H1 (cell line): ENCODE measurements at regions not wholly inside any gene's neighbourhood (a gene's known extent, or its start where the extent isn't known, plus 50 kb on each side); places are given as distances from the start of the nearest gene placed in this dataset.
"Not testable (repeated sequence)": the region's sequence is repeated elsewhere in the genome, so short reads cannot be mapped to it uniquely, and the experiment has no call there.

Source experiments
- CTCF ChIA-PET: fragments of 300-600 bp; sonication (Branson Sonifier 250); formaldehyde crosslinking; loops from one replicate; lab custom pipeline; 2021; ENCODE audit not compliant: partially characterized antibody; lab: Charles Lee
- POLR2A ChIA-PET: fragments of 300-600 bp; sonication (Branson Sonifier 250); formaldehyde crosslinking; loops from one replicate; lab custom pipeline; 2021; ENCODE audit warnings: inconsistent platforms; ENCODE audit not compliant: partially characterized antibody; lab: Charles Lee
- DNase-seq, 2 experiments: peaks; one replicate each; pipeline versions ENCODE4 v3.0.0 to v3.0.0-alpha.2; 2010 to 2022; ENCODE audit warnings: low spot score in 2 of 2, low read depth in 1 of 2, mixed read lengths in 1 of 2
- FAIRE-seq: peaks from 2 replicates; lab custom pipeline; 2011; peaks lifted over from hg19 to GRCh38; lab: Jason Lieb, UNC
- H2AFZ ChIP-seq: 2 replicates; pipeline ENCODE4 v1.8.1; 2012; ENCODE audit warnings: low read length, inconsistent platforms
- H2AK5ac ChIP-seq: 2 replicates; pipeline ENCODE4 v1.6.1; 2013; ENCODE audit warnings: low read depth, low read length
- H2BK120ac ChIP-seq: replicated peaks from 2 replicates; pipeline ENCODE3; 2013; ENCODE audit warnings: low read depth, low read length, inconsistent platforms
- H2BK12ac ChIP-seq: 2 replicates; pipeline ENCODE4 v1.6.1; 2013; ENCODE audit warnings: low read depth, low read length
- H2BK15ac ChIP-seq: 2 replicates; pipeline ENCODE4 v1.6.1; 2013; ENCODE audit warnings: low read length
- H2BK20ac ChIP-seq: 2 replicates; pipeline ENCODE4 v1.6.1; 2013; ENCODE audit warnings: low read length
- H2BK5ac ChIP-seq: 2 replicates; pipeline ENCODE4 v1.6.1; 2013; ENCODE audit warnings: low read depth, low read length
- H3K14ac ChIP-seq: 2 replicates; pipeline ENCODE4 v1.6.1; 2013; ENCODE audit warnings: inconsistent platforms; ENCODE audit not compliant: insufficient read length
- H3K18ac ChIP-seq: 2 replicates; pipeline ENCODE4 v1.6.1; 2013; ENCODE audit warnings: low read length; ENCODE audit errors: extremely low read depth
- H3K23ac ChIP-seq: 2 replicates; pipeline ENCODE4 v1.6.1; 2013; ENCODE audit warnings: inconsistent platforms; ENCODE audit not compliant: insufficient read length
- H3K23me2 ChIP-seq: 2 replicates; pipeline ENCODE4 v1.6.1; 2013; ENCODE audit warnings: low read depth, low read length
- H3K27ac ChIP-seq: 2 replicates; pipeline ENCODE4 v1.6.1; 2011; ENCODE audit warnings: low read depth, low read length, inconsistent platforms
- H3K27me3 ChIP-seq, 4 experiments: replicated peaks in 1 of 4; 1 replicate in 1 of 4; 2 replicates in 3 of 4; pipeline versions ENCODE4 v1.6.1 to v1.8.1; 2011 to 2013; ENCODE audit warnings: low read length in 3 of 4, mild to moderate bottlenecking in 3 of 4, inconsistent platforms in 2 of 4, mixed read lengths in 2 of 4, moderate library complexity in 1 of 4; ENCODE audit not compliant: control insufficient read depth in 3 of 4, insufficient read depth in 3 of 4; ENCODE audit errors: extremely low read depth in 1 of 4
- H3K36me3 ChIP-seq, 4 experiments: 2 replicates each; pipeline versions ENCODE4 v1.6.1 to v1.8.1; 2011 to 2013; ENCODE audit warnings: mild to moderate bottlenecking in 4 of 4, low read length in 3 of 4, moderate library complexity in 2 of 4, control low read depth in 1 of 4, inconsistent platforms in 1 of 4; ENCODE audit not compliant: insufficient read depth in 4 of 4, control insufficient read depth in 2 of 4
- H3K4ac ChIP-seq: replicated peaks from 2 replicates; pipeline ENCODE3; 2013; ENCODE audit warnings: low read length, low read depth, mixed read lengths, inconsistent platforms; ENCODE audit not compliant: insufficient read length
- H3K4me1 ChIP-seq, 4 experiments: replicated peaks in 1 of 4; 1 replicate in 1 of 4; 2 replicates in 3 of 4; pipeline versions ENCODE4 v1.6.1 to v1.8.1; 2011 to 2013; ENCODE audit warnings: low read length in 3 of 4, inconsistent platforms in 2 of 4, mixed read lengths in 1 of 4; ENCODE audit not compliant: insufficient read depth in 4 of 4, control insufficient read depth in 3 of 4
- H3K4me2 ChIP-seq, 2 experiments: 2 replicates each; pipeline versions ENCODE4 v1.6.1 to v1.8.1; 2011 to 2013; ENCODE audit warnings: low read depth in 2 of 2, low read length in 2 of 2, control low read depth in 1 of 2, inconsistent platforms in 1 of 2, mild to moderate bottlenecking in 1 of 2; ENCODE audit not compliant: insufficient read depth in 1 of 2
- H3K4me3 ChIP-seq, 4 experiments: fragments of 200-600, 300-600 bp in 1 of 4; sonication (generic), shearing (Covaris generic), sonication (Bioruptor Twin) in 1 of 4; 2 replicates each; pipeline versions ENCODE4 v1.5.1 to v1.8.1; 2011 to 2016; ENCODE audit warnings: low read length in 4 of 4, low read depth in 3 of 4, control low read depth in 2 of 4, inconsistent platforms in 2 of 4, mild to moderate bottlenecking in 2 of 4, mixed read lengths in 1 of 4, moderate library complexity in 1 of 4; ENCODE audit not compliant: insufficient read depth in 2 of 4; ENCODE audit errors: extremely low read depth in 1 of 4
- H3K56ac ChIP-seq: replicated peaks from 2 replicates; pipeline ENCODE3; 2013; ENCODE audit warnings: low read depth, mild to moderate bottlenecking, mixed read lengths, low read length, inconsistent platforms; ENCODE audit not compliant: insufficient read length
- H3K79me1 ChIP-seq: 2 replicates; pipeline ENCODE4 v1.6.1; 2013; ENCODE audit warnings: low read depth, low read length, control low read depth
- H3K79me2 ChIP-seq, 2 experiments: 2 replicates each; pipeline versions ENCODE4 v1.6.1 to v1.8.1; 2012 to 2013; ENCODE audit warnings: low read length in 2 of 2, mild to moderate bottlenecking in 2 of 2, inconsistent platforms in 1 of 2; ENCODE audit not compliant: insufficient read depth in 2 of 2, control insufficient read depth in 1 of 2
- H3K9ac ChIP-seq, 4 experiments: replicated peaks in 1 of 4; 1 replicate in 1 of 4; 2 replicates in 3 of 4; pipeline versions ENCODE4 v1.6.1 to v1.8.1; 2011 to 2013; ENCODE audit warnings: low read depth in 3 of 4, low read length in 3 of 4, control low read depth in 2 of 4, mild to moderate bottlenecking in 2 of 4, moderate library complexity in 2 of 4, inconsistent platforms in 1 of 4; ENCODE audit errors: extremely low read depth in 1 of 4
- H3K9me3 ChIP-seq, 2 experiments: 2 replicates each; pipeline versions ENCODE4 v1.6.1 to v1.8.1; 2012 to 2013; ENCODE audit warnings: mild to moderate bottlenecking in 2 of 2, moderate library complexity in 2 of 2, control low read depth in 1 of 2, inconsistent platforms in 1 of 2, low read depth in 1 of 2, low read length in 1 of 2, mixed read lengths in 1 of 2; ENCODE audit not compliant: insufficient read depth in 2 of 2
- H4K20me1 ChIP-seq, 2 experiments: replicated peaks in 1 of 2; 2 replicates each; pipeline versions ENCODE3 to v1.8.1; 2011 to 2013; ENCODE audit warnings: inconsistent platforms in 2 of 2, low read length in 2 of 2, mild to moderate bottlenecking in 1 of 2; ENCODE audit not compliant: insufficient read depth in 2 of 2, control insufficient read depth in 1 of 2
- H4K5ac ChIP-seq: 2 replicates; pipeline ENCODE4 v1.6.1; 2013; ENCODE audit warnings: low read length, low read depth, mixed read lengths, inconsistent platforms; ENCODE audit not compliant: insufficient read length
- H4K8ac ChIP-seq: 2 replicates; pipeline ENCODE4 v1.8.0; 2013; ENCODE audit warnings: mild to moderate bottlenecking, moderate library complexity, low read length, inconsistent platforms; ENCODE audit not compliant: insufficient read depth; ENCODE audit errors: extremely low read depth
- H4K91ac ChIP-seq: replicated peaks from 2 replicates; pipeline ENCODE3; 2013; ENCODE audit warnings: low read length, mixed read lengths, inconsistent platforms; ENCODE audit not compliant: insufficient read length
- WGBS, 2 experiments: shearing (Covaris generic) in 1 of 2; methylation state at CpG; one replicate each; pipeline versions ENCODE4 v1.1.6 to v1.1.7; 2013 to 2015; ENCODE audit warnings: low lambda C conversion rate in 2 of 2, mixed read lengths in 2 of 2, inconsistent platforms in 1 of 2, low coverage in 1 of 2, missing lambda C conversion rate in 1 of 2; ENCODE audit not compliant: insufficient replicate concordance in 2 of 2, insufficient coverage in 1 of 2, insufficient read length in 1 of 2; ENCODE audit errors: extremely low coverage in 1 of 2, missing lambda C conversion rate in 1 of 2; 5-methylcytosine and 5-hydroxymethylcytosine counted together

- POLR2A ChIA-PET, H3K4ac ChIP-seq, H4K91ac ChIP-seq, H3K23ac ChIP-seq, H4K8ac ChIP-seq, H4K5ac ChIP-seq, H3K4me2 ChIP-seq, DNase-seq, CTCF ChIA-PET, H2BK15ac ChIP-seq, H3K56ac ChIP-seq, H2BK120ac ChIP-seq, H4K20me1 ChIP-seq, H2BK5ac ChIP-seq, H3K4me1 ChIP-seq, H3K9ac ChIP-seq, FAIRE-seq, H3K9me3 ChIP-seq, H3K14ac ChIP-seq, H3K18ac ChIP-seq, H3K79me1 ChIP-seq, H2BK12ac ChIP-seq, H3K79me2 ChIP-seq, H3K27me3 ChIP-seq, H2AFZ ChIP-seq, H3K36me3 ChIP-seq, H2BK20ac ChIP-seq, H3K4me3 ChIP-seq, H2AK5ac ChIP-seq, H3K27ac ChIP-seq, H3K23me2 ChIP-seq: not testable (repeated sequence)
- WGBS, 2 experiments: 90% methylated on average over 2 of the region's 2 CpGs; no CpG with 5 or more reads in 1 of the 2 experiments
Observed at GRCh38 chr9:22197000-22197399, 187.9 kb upstream of the CDKN2B start.
